HL-60 (cell line): ENCODE measurements at regions not wholly inside any gene's neighbourhood (a gene's known extent, or its start where the extent isn't known, plus 50 kb on each side); places are given as distances from the start of the nearest gene placed in this dataset.

ENCODE experiments used
- DNase-seq, 2 experiments: peaks; one replicate each; pipeline ENCODE4 v3.0.0-alpha.2; 2010 to 2020; ENCODE audit warnings: low read depth in 1 of 2, low spot score in 1 of 2
- H3K27ac ChIP-seq: fragments of 250-450 bp; sonication (Bioruptor Pico); replicated peaks from 2 replicates; pipeline ENCODE4 v1.5.1; 2020; ENCODE audit warnings: mild to moderate bottlenecking, moderate library complexity
- H3K27me3 ChIP-seq: fragments of 250-450 bp; sonication (Bioruptor Pico); 2 replicates; pipeline ENCODE4 v1.5.1; 2021; ENCODE audit warnings: mild to moderate bottlenecking, moderate library complexity; ENCODE audit not compliant: insufficient read depth, poor library complexity, severe bottlenecking
- H3K4me3 ChIP-seq: replicated peaks from 2 replicates; pipeline ENCODE4 v1.5.1; 2011; ENCODE audit warnings: mild to moderate bottlenecking, control low read depth, low read length; ENCODE audit not compliant: insufficient read depth
- GABPA ChIP-seq: IDR thresholded peaks from 2 replicates; pipeline ENCODE4 v1.6.1; 2012; ENCODE audit warnings: low read depth
- POLR2AphosphoS5 ChIP-seq: IDR thresholded peaks from 2 replicates; pipeline ENCODE4 v1.6.1; 2012; ENCODE audit warnings: low read depth
- REST ChIP-seq: IDR thresholded peaks from 2 replicates; pipeline ENCODE4 v1.6.1; 2012; ENCODE audit warnings: low read depth; ENCODE audit not compliant: insufficient replicate concordance
- SPI1 ChIP-seq: IDR thresholded peaks from 2 replicates; pipeline ENCODE4 v1.6.1; 2012; ENCODE audit warnings: low read depth, mild to moderate bottlenecking, borderline replicate concordance
- TF ChIP-seq, protein P1 (sequence below): IDR thresholded peaks from one replicate; pipeline ENCODE4 v1.5.1; 2011; ENCODE audit warnings: low read length, control low read depth, inconsistent platforms; ENCODE audit not compliant: insufficient read depth

DNA sequence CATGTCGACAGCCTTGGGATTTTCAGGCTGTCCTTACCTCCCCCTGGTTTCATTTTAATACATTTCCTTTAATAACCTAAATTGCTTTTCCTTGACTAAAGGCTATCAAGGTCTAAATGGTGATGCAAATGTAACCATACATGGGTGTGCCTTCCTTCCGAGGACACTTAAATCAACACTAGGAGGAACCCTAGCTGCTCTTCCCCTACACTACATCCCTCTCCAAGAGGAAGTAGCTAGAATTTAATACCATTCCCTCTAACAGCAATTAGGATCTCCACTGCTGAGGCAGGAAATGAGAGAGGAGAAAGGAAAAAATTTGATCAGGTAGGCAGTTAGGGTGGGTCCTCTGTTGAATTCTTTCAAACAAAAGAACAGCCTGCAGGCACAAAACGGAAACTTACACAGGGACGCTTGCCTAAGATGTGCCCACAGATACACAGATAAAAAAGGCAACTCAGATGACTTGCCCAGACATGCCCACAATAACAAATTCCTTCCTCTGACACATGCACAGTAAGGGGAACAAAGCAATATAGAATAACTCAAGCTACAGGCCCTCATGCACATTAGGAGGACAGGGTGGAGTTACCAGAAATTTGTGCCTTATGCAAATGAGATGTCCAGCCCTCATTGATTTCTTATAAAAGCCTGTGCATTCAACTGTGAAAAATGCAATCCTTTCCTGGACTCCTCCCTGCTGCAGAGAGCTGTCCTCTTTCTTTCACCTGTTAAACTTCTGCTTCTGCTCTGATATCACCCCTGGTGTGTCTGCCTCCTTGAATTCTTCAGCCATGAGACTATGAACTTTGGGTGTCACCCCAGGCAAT is 1024.4 kb upstream of the CADM2 start:
- Histone ChIP-seq H3K4me3 (no peak overlapping the region), H3K27ac (peak overlapping the region; percentile 32; the same call in 1 of the 2 replicates), H3K27me3 (no peaks in the 10 kb centered on the region)
- TF ChIP-seq POLR2AphosphoS5, result no peak
- no peak for TF ChIP-seq GABPA
- TF ChIP-seq, protein P1, sequence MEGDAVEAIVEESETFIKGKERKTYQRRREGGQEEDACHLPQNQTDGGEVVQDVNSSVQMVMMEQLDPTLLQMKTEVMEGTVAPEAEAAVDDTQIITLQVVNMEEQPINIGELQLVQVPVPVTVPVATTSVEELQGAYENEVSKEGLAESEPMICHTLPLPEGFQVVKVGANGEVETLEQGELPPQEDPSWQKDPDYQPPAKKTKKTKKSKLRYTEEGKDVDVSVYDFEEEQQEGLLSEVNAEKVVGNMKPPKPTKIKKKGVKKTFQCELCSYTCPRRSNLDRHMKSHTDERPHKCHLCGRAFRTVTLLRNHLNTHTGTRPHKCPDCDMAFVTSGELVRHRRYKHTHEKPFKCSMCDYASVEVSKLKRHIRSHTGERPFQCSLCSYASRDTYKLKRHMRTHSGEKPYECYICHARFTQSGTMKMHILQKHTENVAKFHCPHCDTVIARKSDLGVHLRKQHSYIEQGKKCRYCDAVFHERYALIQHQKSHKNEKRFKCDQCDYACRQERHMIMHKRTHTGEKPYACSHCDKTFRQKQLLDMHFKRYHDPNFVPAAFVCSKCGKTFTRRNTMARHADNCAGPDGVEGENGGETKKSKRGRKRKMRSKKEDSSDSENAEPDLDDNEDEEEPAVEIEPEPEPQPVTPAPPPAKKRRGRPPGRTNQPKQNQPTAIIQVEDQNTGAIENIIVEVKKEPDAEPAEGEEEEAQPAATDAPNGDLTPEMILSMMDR, result no peak
- no peak for TF ChIP-seq SPI1
- TF ChIP-seq REST, result no peak
- DNase-seq, result peak; percentile 1 to 10

DNA sequence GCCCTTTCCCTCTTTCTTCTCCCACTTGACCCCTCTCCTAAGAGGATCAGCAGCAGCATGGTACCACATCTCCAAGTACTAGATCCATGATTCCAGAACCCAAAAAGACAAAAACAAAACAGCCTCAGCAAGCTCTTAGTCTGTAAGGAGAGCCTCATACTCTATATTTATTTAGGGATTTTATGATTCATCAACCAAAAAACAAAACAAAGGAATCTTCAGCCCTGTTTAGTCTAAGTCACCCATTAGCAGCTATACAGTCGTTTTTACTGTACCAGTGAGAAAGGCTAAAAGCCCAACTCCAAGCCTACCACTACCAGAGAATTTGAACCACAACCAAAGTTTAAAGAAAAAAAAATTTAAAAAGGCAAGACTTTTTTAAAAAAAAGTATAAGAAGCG is 1020.3 kb upstream of the CADM2 start:
- Histone ChIP-seq H3K27me3 (no peaks in the 10 kb centered on the region), H3K4me3 (no peak overlapping the region), H3K27ac (no peak overlapping the region)
- TF ChIP-seq SPI1 (no peak), REST (no peak)
- no peak for DNase-seq

- DNase-seq, result no peak
- no peak overlapping the region for H3K27ac ChIP-seq
- no peaks in the 10 kb centered on the region for H3K27me3 ChIP-seq
- TF ChIP-seq, protein P1, result no peak
- TF ChIP-seq REST (no peak), SPI1 (no peak), GABPA (no peak), POLR2AphosphoS5 (no peak)
- no peak overlapping the region for H3K4me3 ChIP-seq
These were observed 1016.6 kb upstream of the CADM2 start for GRCh38 chr3:83941990-83942745.
